Upper lobe of left lung (tissue), 4 donors: ENCODE measurements at regions not wholly inside any gene's neighbourhood (a gene's known extent, or its start where the extent isn't known, plus 50 kb on each side); places are given as distances from the start of the nearest gene placed in this dataset.

Source experiments
- POLR2A ChIP-seq, 4 donors: fragments of 450-650 bp; IDR thresholded peaks; one replicate each; pipeline ENCODE4 v1.5.1; 2016 to 2017; ENCODE audit warnings: antibody characterized with exemption in 4 of 4, mild to moderate bottlenecking in 2 of 4
- POLR2AphosphoS5 ChIP-seq, 2 donors: sonication (generic); formaldehyde crosslinking; IDR thresholded peaks; one replicate each; pipeline ENCODE4 v1.5.1; 2017; ENCODE audit warnings: antibody characterized with exemption in 2 of 2
- TF ChIP-seq, protein P1 (sequence below), 6 experiments: fragments of 450-650 bp in 4 of 6; fragments of 200-600 bp in 2 of 6; sonication (generic) in 2 of 6; IDR thresholded peaks; one replicate each; pipeline ENCODE4 v1.5.1; 2016 to 2019; ENCODE audit warnings: antibody characterized with exemption in 6 of 6

DNA sequence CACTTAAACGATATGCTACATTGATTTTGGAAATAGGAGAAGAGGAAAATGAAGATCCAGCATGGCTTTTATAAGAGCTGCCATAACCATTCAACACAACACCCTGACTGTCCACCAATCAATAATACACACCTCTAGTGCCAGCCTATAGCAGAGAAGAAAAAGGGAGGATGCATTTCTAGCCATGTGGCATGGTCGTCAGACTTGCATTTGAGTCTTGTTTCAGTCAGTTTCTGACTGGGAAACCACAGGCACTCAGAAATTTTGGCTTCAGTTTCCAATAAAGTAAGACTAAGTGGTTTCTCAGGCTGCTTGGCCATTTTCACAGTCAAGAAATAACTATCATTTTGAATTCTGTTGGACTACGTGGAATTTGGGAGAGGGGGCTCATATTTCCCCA, 523.5 kb upstream of the LRRC4C start:
- TF ChIP-seq, protein P1, sequence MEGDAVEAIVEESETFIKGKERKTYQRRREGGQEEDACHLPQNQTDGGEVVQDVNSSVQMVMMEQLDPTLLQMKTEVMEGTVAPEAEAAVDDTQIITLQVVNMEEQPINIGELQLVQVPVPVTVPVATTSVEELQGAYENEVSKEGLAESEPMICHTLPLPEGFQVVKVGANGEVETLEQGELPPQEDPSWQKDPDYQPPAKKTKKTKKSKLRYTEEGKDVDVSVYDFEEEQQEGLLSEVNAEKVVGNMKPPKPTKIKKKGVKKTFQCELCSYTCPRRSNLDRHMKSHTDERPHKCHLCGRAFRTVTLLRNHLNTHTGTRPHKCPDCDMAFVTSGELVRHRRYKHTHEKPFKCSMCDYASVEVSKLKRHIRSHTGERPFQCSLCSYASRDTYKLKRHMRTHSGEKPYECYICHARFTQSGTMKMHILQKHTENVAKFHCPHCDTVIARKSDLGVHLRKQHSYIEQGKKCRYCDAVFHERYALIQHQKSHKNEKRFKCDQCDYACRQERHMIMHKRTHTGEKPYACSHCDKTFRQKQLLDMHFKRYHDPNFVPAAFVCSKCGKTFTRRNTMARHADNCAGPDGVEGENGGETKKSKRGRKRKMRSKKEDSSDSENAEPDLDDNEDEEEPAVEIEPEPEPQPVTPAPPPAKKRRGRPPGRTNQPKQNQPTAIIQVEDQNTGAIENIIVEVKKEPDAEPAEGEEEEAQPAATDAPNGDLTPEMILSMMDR (IDR thresholded peaks at IDR 0.05) = no peak
- TF ChIP-seq POLR2A (IDR thresholded peaks at IDR 0.05) (no peak), POLR2AphosphoS5 (IDR thresholded peaks at IDR 0.05) (no peak)
